Ramos (cell line): ENCODE measurements at regions not wholly inside any gene's neighbourhood (a gene's known extent, or its start where the extent isn't known, plus 50 kb on each side); places are given as distances from the start of the nearest gene placed in this dataset.

ENCODE experiments used
- in situ Hi-C: fragments of 300-500 bp; cut with MboI; formaldehyde crosslinking; loops from one replicate; pipeline ENCODE4 v1.14.3; 2022; ENCODE audit warnings: low sequenced_read_pairs; ENCODE audit not compliant: unreplicated experiment

DNA sequence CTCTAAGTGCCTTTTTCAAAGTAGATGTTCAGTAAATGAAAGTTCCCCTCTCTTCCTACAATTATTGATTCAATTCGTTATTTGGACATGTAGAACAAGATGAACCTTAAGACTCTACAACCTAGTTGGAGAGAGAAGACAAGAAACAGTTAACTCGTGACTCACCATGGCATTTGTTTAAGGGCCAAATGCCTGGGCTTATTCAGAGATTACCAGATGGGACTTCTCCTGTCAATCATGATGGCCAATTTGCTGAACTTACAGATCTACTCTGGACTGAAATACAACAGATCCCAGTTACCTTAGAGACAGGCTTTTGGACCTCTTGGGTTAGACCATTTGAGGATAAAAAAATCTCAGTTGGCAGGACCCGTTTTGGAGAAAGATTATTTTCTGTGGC, 93.5 kb downstream of the C1orf94 start:
- in situ Hi-C loops, result no loop called here

DNA sequence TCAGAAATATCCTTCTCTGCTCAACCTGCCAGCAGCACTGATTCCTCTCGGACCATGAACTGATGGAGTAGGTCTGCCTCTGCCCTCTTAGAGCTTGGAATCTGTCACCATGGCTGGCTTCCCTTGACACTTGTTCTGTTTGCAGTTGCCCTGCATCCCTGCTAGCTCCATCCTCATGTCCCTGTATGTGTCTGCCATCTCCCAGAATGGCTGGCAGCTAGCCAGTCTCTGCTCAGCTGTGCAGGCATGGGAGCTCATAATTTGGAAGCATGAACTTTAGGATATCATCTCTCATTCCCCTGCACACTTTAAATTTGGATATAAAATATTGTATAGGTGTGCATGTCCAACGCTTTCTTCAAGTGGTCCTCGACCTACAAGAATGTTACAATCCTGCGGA, 95.4 kb downstream of the C1orf94 start:
- in situ Hi-C loops, result no loop called here

DNA sequence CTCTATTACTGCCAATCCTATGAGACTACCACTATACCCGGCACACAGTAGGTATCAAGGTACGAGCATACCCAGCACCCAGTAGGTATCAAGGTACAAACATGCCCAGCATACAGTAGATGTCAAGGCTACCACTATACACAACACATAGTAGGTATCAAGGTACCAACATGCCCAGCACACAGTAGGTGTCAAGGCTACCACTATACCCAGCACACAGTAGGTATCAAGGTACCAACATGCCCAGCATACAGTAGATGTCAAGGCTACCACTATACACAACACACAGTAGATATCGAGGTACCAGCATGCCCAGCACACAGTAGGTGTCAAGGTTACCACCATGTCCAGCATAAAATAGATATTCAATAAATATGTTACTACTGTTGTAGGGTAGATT, 98.4 kb downstream of the C1orf94 start:
- in situ Hi-C loops, result no loop called here

DNA sequence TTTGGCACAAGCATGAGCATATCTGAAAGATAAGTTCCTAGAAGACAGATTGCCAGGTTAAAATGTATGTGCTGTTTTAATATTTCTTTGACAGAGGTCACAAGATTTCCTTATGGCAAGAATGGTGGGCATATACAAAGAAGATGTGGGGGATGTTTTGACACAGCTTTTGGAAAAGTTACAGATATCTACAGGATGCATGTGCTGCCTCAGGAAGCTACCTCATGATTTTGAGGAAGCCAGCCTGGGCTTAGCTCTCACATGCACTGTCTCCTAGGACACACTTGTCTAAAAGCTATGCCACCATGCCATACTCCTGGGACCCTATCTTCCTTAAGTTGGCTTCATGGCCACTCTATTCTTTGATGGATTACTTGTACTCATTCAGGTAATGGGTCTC, 99.9 kb downstream of the C1orf94 start:
- in situ Hi-C loops, result no loop called here

DNA sequence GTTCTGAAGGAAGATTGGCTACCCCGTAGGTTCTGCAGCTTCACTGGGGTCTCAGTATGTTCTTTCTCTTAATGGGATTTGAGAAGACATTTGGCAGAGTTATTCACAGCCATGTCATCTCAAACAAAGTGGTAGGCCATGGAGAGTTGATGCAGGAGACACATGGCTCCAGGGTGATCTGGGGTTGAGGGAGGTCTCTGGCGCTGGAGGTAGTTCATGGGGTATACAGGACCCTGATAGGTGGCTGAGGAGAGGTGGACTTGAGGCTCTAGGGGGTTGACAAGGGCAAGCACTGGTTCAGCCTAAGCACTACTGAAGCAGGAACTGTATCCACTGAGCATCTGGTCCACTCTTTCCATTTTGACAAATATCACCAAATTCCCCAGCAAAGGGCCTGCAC, 100.4 kb downstream of the C1orf94 start:
- in situ Hi-C loops, result no loop called here

DNA sequence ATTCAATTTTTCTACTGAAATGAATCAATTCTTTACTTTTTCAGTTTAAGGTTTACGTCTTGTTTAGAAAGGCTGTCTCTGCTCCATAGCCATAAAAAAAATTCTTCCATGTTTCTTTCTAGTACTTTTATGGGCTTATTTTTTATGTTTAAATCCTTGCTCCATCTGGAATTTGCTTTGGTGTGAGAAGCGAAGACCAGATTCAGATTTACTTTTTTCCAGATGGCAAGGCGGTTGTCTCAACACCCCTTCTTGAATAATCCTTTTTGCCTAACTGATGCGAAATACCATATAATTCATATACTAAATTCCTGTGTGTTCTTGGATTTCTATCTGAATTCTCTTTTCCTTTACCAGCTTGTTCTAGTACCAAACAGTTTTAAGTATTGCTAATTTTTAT, 101.5 kb downstream of the C1orf94 start:
- in situ Hi-C loops, result no loop called here

DNA sequence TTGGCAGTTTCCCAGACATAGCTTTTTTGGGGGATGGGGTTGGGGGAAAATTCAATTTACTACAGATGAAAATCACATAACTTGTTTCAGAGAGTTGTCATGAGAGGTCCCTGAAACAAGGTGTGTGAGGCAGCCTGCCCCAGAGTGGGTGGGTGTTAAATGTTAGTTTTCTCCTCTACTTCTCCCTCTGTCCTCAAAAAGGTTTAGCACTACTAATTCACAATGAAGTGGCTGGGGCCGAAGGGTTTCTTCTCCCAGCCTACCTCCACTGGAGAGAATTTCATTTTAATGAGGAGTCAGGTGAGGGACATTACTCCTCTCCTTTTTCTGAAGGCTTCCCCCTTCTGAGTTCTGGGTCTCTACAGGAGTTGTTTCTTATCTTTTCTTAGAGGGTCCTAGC, 103.3 kb downstream of the C1orf94 start:
- in situ Hi-C loops, result no loop called here

DNA sequence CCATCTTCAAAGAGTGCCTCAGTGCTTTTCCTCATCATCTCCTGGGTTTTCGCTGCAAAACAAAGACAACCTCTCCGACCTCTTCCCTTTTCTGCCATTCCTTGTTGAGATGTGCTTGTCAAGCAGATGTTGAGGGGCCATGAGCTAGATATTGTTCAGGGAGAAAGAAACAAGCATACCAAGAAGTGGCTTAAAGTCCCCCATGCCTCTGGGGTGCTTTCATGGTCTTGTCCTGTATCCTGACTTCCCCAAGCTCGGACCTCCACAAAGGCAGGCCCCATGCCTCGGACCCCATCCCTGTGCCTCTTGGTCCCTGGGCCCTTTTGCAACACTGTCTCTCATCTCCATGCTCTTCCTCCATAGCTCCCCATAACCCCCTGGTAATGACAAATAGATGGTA, 103.8 kb downstream of the C1orf94 start:
- in situ Hi-C loops, result no loop called here

DNA sequence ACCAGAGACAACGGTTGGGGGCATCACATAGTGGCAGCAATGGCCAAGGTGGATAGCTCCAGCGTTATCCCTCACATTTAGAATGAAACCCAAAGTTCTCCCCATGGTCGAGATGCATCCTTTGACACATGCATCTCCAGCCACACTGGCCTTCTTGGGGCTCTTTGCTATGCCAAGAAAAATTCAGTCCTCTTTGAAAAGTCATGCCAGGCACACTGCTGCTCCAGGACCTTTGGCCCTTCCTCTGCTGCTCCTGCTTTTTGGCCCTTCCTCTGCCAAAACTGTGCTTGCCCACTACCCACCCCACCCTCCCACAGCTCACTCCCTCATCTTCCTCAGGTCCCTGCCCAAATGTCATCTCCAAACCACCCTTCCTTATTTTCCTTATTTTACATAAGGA, 106.4 kb downstream of the C1orf94 start:
- in situ Hi-C loops, result no loop called here

DNA sequence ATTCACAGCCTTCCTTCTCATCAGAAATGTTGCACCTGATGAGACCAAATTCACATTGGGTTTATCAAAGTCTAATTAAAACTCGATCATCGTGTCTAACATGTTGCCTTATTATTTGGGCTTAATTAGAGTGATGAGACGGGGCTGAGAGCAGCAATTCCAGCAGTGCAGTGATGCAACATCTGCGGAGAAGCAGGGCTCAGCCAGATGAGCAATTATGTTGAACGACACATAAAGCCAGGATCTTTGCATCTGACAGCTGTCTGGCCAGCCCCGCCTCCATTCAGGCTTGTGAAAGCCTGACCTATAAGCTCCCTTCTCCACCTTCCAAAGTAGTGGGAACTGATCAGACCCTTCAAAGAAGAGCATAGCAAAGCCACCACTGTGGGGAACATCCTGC, 109.8 kb downstream of the C1orf94 start:
- in situ Hi-C loops, result no loop called here

DNA sequence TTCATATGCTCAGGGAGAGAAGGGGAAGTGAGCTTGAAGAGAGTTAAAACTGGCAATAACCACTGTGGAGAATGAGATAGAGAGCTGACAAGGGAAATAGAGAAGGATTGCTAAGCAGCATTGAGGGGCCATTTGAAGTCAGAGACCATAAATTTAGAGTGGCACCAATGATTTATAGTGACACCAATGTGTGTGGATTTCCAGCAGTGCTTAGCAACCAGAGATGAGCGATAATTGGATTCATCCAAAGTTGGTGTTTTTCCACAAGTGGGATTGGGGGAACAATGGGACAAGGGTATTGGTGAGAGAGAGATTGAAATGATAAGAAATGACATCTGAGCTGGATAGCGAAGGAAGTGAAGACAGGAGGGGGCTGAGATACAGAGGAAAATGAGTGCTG, 114.1 kb downstream of the C1orf94 start:
- in situ Hi-C loops, result no loop called here

DNA sequence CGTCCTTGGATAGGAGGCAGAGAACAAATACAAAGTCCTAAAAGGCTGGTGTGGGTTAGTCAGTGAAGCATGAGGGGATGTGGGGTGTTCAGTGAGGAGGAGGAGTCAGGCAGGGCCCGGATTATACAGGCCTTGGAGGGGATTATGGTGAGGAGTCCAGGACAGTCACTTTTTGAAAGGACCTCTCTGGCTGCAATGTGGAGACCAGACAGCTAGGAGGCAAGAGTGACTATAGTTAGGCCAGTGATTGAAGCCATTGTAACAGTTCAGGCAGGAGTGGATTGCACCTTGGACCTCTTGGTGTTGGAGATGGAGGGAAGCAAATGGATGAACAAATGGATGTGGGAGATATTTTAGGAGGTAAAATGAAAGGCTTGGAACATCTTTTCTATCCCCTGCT, 115.8 kb downstream of the C1orf94 start:
- in situ Hi-C loops, result no loop called here

DNA sequence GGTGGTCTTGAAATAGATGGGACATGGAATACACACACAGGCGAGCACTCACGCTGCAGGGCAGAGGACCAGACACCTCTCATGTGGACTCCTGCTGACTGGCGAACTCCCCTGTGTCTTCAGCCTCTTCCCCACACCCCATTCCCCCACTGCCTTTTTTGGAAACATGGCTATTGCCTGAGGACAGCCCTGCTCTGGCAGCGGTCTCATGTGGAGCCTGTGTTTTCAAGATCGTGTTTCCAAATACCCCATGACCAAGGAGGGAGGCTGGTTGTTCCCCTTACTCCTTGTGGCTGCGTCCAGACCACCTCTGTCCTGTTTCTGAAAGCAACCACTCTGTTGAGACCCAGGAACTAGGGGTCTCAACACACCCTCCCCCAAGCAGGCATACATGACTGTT, 119.4 kb downstream of the C1orf94 start:
- in situ Hi-C loops, result no loop called here

DNA sequence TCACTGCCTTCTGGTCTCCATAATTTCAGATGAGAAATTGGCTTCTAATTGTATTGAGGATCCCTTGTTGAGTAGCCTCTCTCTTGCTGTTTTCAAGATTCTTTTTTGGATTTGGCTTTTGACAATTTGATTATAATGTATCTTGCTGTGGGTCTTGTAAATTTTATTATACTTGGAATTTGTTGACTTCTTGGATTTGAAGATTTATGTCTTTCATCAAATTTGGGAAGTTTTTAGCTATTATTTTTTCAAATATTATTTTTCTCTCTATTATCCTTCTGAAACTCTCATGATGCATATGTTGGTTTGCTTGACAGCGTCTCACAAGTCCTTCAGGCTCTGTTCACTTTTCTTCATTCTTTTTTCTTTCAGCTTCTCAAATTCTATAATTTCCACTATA, 126.1 kb downstream of the C1orf94 start:
- in situ Hi-C loops, result no loop called here

DNA sequence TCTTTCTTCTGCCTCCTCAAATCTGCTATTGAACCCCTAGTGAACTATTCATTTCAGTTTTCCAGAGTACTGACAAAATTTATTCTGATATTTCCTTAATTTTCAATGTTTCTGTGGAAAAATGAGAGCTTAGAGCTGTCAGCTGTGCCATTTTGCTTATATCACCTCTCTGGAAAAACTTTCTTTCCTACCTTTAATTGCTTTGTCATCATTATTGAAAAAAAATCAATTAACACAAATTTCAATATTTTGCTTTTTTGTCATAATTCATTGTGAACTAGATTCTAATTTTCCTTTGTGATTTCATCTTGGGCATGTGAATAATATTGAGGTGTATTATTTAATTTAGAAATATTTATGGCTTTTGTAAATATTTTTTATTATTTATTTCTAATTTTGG, 126.5 kb downstream of the C1orf94 start:
- in situ Hi-C loops, result no loop called here

DNA sequence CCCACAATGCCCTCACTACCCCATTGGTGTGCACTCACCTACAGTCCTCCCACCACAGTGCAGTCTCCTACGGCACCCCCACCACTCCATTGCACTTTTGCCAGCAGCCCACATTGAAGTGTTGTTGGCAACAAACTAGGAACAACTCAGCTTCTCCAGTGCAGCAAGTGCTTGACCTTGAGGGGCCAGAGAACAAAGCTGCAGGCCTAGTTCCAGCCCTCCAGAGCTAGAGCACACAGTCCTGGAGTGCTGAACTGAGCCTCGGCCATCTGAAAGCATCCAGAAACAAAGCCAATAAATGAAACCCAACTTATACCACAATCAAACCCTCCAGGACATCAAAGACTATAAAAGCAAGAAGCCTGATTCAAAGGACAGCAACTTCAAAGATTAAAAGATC, 129.9 kb downstream of the C1orf94 start:
- in situ Hi-C loops, result no loop called here

DNA sequence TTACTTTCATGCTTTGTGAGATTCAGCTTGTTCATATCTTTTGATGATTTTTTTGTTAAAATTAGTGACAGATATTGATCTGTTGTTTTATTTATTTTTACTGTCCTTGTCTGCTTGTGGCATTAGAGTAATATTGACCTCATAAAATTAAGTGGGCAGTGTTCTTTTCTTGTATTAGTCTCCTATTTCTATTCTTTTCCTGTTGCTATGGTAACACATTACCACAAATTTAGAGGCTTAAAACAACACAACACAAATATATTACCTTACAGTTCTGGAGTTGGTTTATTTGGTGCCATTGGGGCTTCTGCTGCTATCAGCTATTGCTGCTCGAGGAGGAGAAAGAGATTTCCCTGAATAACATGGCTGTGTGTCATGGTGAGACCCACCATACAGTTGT, 135.7 kb downstream of the C1orf94 start:
- in situ Hi-C loops, result no loop called here

DNA sequence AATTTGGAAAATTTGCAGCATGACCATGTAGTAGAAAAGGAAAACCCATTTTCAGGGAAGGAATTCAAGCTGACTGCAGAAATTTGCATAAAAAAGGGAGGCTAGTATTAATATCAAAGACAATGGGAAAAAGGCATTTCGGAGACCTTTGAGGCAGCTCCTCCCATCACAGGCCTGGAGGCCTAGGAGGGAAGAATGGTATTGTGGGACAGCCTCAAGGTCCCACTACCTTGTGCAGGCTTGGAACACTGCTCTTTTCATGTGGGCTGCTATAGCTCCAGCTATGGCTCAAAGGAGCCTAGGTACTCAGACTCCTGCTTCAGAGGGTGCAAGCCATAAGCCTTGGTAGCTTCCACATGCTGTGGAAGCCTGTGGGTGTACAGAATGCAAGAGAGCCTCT, 139.3 kb downstream of the C1orf94 start:
- in situ Hi-C loops, result no loop called here

DNA sequence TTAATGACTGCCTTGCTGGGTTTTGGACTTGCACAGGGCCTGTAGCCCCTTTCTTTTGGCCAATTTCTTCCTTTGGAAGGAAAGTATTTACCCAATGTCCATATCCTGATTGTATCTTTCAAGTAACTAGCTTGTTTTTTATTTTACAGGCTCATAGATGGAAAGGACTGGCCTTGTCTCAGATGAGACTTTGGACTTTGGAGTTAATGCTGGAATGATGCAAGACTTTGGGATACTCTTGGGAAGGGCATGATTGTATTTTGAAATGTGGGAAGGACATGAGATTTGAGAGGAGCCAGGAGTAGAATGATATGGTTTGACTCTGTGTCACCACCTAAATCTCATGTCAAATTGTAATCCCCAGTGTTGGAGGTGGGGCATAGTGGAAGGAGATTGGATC, 140.1 kb downstream of the C1orf94 start:
- in situ Hi-C loops, result no loop called here

DNA sequence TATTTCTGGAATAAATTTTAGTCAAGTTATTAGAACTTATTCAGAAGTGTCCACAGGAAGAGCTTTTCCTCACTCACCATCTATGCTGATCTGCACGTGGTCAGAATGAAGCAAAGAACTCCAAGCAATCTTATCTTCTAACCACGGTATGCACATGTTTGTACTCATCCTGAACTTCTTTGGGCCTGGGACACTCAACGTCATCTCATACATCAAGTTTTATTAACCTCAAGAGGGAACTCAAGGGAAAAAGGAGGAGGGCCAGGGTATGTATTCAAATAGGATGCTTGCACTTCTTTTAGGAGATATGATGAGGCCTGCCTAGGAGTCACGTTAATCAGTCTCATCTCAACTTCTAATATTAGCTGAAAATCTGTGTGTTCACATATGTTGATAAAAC, 142.5 kb downstream of the C1orf94 start:
- in situ Hi-C loops, result no loop called here

DNA sequence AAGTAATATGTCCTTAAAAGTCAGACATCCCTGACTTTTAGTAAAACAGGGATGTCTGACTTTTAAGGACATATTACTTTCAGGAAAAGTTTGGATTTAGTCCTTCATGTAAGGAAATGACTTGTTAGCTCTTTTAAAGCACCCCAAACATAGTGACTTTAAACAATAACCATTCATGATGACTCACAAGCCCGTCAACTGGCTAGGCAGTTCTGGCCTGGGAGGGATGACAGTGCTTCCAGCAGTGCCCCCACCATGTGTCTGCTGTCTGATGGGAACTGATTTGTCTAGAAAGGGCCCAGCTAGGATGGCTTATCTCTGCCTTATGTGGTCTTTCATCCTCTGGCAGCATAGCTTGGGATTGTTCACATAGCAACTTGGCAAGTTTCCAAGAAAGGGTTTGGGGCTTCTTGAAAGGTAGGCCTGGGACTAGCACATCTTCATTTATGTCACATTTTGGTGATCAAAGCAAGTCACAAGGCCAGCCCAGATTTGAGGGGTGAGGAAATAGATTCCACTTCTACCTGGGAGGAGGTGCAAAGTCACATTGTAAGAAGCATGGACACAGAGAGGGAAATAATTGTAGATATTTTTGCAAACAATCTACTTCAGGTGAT, 143.5 kb downstream of the C1orf94 start:
- in situ Hi-C loops, result no loop called here

DNA sequence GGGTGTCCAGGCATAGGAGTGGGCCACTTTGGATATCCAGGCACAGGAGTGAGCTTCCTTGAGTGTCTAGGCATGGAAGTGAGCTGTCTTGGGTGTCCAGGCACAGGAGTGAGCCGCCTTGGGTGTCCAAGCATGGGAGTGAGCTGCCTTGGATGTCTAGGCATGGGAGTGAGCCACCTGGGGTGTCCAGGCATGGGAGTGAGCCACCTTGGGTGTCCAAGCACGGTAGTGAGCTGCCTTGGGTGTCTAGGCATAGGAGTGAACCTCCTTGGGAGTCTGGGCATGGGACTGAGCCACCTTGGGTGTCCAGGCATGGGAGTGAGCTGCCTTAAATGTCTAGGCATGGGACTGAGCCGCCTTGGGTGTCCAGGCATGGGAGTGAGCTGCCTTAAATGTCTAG, 146.3 kb downstream of the C1orf94 start:
- in situ Hi-C loops, result no loop called here

DNA sequence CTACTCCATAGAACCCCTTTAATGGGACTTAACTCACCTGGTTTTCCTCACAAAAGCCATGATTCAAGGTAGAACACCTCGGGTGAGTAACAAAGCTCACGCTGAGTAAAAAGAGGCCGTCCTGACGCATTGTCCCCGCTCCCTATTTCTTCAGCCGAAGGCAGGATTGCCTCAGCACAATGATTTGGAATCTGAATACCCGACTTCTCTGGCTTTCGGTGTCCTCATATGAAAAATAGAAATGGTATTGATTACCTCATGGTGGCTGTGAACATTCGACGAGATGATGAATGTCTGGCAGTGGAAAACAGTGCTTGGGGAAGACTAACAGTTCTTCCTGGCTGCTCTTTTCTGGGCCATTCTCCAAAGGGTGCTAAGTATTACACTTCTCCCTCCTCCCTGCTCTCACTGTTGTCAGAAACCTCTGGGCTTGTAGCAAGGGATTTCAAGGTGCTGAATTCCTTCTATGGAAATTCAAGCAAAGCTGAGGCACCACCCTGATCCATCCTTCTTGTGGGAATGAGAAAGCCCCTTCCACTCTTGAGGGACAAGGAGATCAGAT, 148.3 kb downstream of the C1orf94 start:
- in situ Hi-C loops, result no loop called here
